ENCODE measurements at regions not wholly inside any gene's neighbourhood (a gene's known extent, or its start where the extent isn't known, plus 50 kb on each side); places are given as distances from the start of the nearest gene placed in this dataset.
A peak's percentile ranks its signal among the peaks of the same experiment; 100 is the strongest.

- no peak overlapping the region for H2AFZ ChIP-seq (ENCODE audit: low read depth)
- CTCF ChIA-PET, result interaction anchor here (1.5 kb wide), 1 partner anchor 19 kb away, joined by 3 read pairs; no protein-coding TSS in a partner anchor
- DNase-seq, result no peak
These were observed 312.0 kb upstream of the RASGRP1 start for GRCh38 chr15:38876621-38877020.

GRCh38 chr15:38877471-38877870 lies 312.9 kb upstream of the RASGRP1 start:
- no peak overlapping the region for H3K9ac ChIP-seq
- no peaks in the 10 kb centered on the region for H3K36me3 ChIP-seq (replicated peaks in 1 of 2; ENCODE audit: control insufficient read depth in 1 of 2, insufficient read depth in 2 of 2, low read length in 1 of 2)
- H4K20me1 ChIP-seq (ENCODE audit: insufficient read depth), result no peaks in the 10 kb centered on the region
- no peak overlapping the region for H3K4me2 ChIP-seq
- CTCF ChIA-PET, result no interaction called here
- H3F3A ChIP-seq (replicated peaks; ENCODE audit: insufficient read depth), result peaks cover 10% of the 10 kb centered on the region
- no peaks in the 10 kb centered on the region for H3K9me2 ChIP-seq
- POLR2A ChIA-PET, result no interaction called here
- no peak for DNase-seq
- no peak overlapping the region for H2AFZ ChIP-seq (ENCODE audit: low read depth)
- no peaks in the 10 kb centered on the region for H3K9me3 ChIP-seq
- WGBS (ENCODE audit: low lambda C conversion rate), result 64% methylated on average over 3 of the region's 4 CpGs
- no peaks in the 10 kb centered on the region for H3K27me3 ChIP-seq (ENCODE audit: insufficient read depth)
- H3K4me1 ChIP-seq (ENCODE audit: control insufficient read depth in 1 of 2, insufficient read depth in 2 of 2, low read depth in 1 of 2, low read length in 1 of 2), result peaks cover 23 to 33% of the 10 kb centered on the region in 2 experiments; a peak in 3 of 4 replicates
- peak overlapping the region in 1 of 2 experiments; percentile 92; a peak in 2 of 4 replicates for H3K27ac ChIP-seq (ENCODE audit: low read depth in 2 of 2, low read length in 1 of 2)
- H3K79me2 ChIP-seq (ENCODE audit: insufficient read depth), result no peaks in the 10 kb centered on the region
- H3K4me3 ChIP-seq (ENCODE audit: low read depth in 2 of 2, low read length in 1 of 2), result no peak overlapping the region
- no peak for TF ChIP-seq RXRA (IDR thresholded peaks at IDR 0.05; ENCODE audit: borderline replicate concordance, low read depth)
- no peak for TF ChIP-seq MEF2A (IDR thresholded peaks at IDR 0.05; ENCODE audit: borderline replicate concordance, low read depth)
- peak; percentile 66 for TF ChIP-seq GATA2 (CRISPR knock-in tag; IDR thresholded peaks at IDR 0.05)
- TF ChIP-seq SMC3 (IDR thresholded peaks at IDR 0.05; ENCODE audit: low read depth, low read length), result no peak
- TF ChIP-seq FOXJ3 (CRISPR knock-in tag; IDR thresholded peaks at IDR 0.05), result no peak
- peak; percentile 26 for TF ChIP-seq CHD2 (IDR thresholded peaks at IDR 0.05; ENCODE audit: low read length, partially characterized antibody)
- TF ChIP-seq IRF3 (IDR thresholded peaks at IDR 0.05; ENCODE audit: low read depth, low read length), result no peak
- no peak for TF ChIP-seq EZH2phosphoT487 (IDR thresholded peaks at IDR 0.05; ENCODE audit: borderline replicate concordance, low read depth)
- peak; percentile 38; the same call in 1 of the 2 replicates for TF ChIP-seq MXI1 (IDR thresholded peaks at IDR 0.05; ENCODE audit: low read depth, low read length)
- no peak for TF ChIP-seq FOXM1 (IDR thresholded peaks at IDR 0.05; ENCODE audit: low read depth)
- no peak for TF ChIP-seq MAX (IDR thresholded peaks at IDR 0.05; ENCODE audit: low read depth)
- no peak for TF ChIP-seq ELF1 (IDR thresholded peaks at IDR 0.05)
- TF ChIP-seq FOSL2 (IDR thresholded peaks at IDR 0.05; ENCODE audit: borderline replicate concordance, low read depth), result no peak
- TF ChIP-seq EP300 (IDR thresholded peaks at IDR 0.05; ENCODE audit: borderline replicate concordance in 1 of 2, low read depth in 1 of 2, low read length in 1 of 2), result peak in 1 of 2 experiments; percentile 81; a peak in 2 of 4 replicates
- TF ChIP-seq TAF1 (IDR thresholded peaks at IDR 0.05; ENCODE audit: borderline replicate concordance, low read depth, low read length), result no peak
- no peak for TF ChIP-seq PBX3 (IDR thresholded peaks at IDR 0.05)
- TF ChIP-seq USF1 (IDR thresholded peaks at IDR 0.05; ENCODE audit: borderline replicate concordance, low read depth), result no peak
- TF ChIP-seq YY1 (IDR thresholded peaks at IDR 0.05; ENCODE audit: low read depth), result no peak
- no peak for TF ChIP-seq JUND (IDR thresholded peaks at IDR 0.05)
- TF ChIP-seq USF2 (IDR thresholded peaks at IDR 0.05; ENCODE audit: borderline replicate concordance, low read depth, low read length), result no peak
- no peak for TF ChIP-seq NRF1 (IDR thresholded peaks at IDR 0.05; ENCODE audit: low read depth, low read length)

More at GRCh38 chr15:38876621-38877020, 312.0 kb upstream of the RASGRP1 start:
- H4K20me1 ChIP-seq (ENCODE audit: insufficient read depth), result no peaks in the 10 kb centered on the region
- no peaks in the 10 kb centered on the region for H3K27me3 ChIP-seq (ENCODE audit: insufficient read depth)
- no peak for TF ChIP-seq RFX5 (IDR thresholded peaks at IDR 0.05; ENCODE audit: low read length)
- no peak for TF ChIP-seq USF1 (IDR thresholded peaks at IDR 0.05; ENCODE audit: borderline replicate concordance, low read depth)
- no peak for TF ChIP-seq MEF2A (IDR thresholded peaks at IDR 0.05; ENCODE audit: borderline replicate concordance, low read depth)
- POLR2A ChIA-PET, result no interaction called here
- H3K4me3 ChIP-seq (ENCODE audit: low read depth in 2 of 2, low read length in 1 of 2), result no peak overlapping the region
- 96% methylated on average over 3 of the region's 3 CpGs for WGBS (ENCODE audit: low lambda C conversion rate)
- H3F3A ChIP-seq (replicated peaks; ENCODE audit: insufficient read depth), result peaks cover 4% of the 10 kb centered on the region
- no peaks in the 10 kb centered on the region for H3K79me2 ChIP-seq (ENCODE audit: insufficient read depth)
- H3K9me3 ChIP-seq, result no peaks in the 10 kb centered on the region
- H3K36me3 ChIP-seq (replicated peaks in 1 of 2; ENCODE audit: control insufficient read depth in 1 of 2, insufficient read depth in 2 of 2, low read length in 1 of 2), result no peaks in the 10 kb centered on the region
- H3K9ac ChIP-seq, result no peak overlapping the region
- H3K27ac ChIP-seq (ENCODE audit: low read depth in 2 of 2, low read length in 1 of 2), result peak overlapping the region; percentile 52 to 92; a peak in 3 of 4 replicates
- H3K4me1 ChIP-seq (ENCODE audit: control insufficient read depth in 1 of 2, insufficient read depth in 2 of 2, low read depth in 1 of 2, low read length in 1 of 2), result peaks cover 18 to 33% of the 10 kb centered on the region in 2 experiments; a peak in 2 of 4 replicates
- peak overlapping the region; percentile 49; the same call in 1 of the 2 replicates for H3K4me2 ChIP-seq
- H3K9me2 ChIP-seq, result no peaks in the 10 kb centered on the region

Data from SK-N-SH (cell line).